ENCODE measurements at regions not wholly inside any gene's neighbourhood (a gene's known extent, or its start where the extent isn't known, plus 50 kb on each side); places are given as distances from the start of the nearest gene placed in this dataset.

DNA sequence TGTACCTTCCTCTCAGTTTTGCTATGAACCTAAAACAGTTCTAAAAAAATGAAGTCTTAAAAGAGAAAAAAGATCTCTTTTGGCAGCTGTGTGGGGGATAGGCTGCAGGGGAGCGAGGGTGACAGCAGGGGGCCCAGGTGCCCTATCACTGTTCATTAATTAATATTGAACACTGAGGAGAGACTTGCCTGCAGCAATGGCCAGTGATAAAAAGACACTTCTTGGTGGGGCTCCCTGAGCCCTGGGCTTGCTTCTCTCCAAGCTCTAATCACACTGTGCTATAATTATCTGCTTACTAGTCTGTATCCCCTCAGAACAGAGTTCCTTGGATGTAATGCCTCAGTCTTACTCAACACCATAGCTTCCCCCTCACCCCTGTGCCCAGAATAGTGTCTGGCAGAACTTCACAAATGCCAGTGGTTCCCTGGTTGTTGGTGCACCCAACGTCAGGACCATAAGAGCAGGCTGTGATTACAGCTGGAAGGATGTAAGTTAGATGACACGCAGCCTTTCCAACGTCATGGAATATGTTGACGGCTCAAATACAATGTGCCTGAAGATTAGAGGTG is 52.0 kb upstream of the IRX6 start:
- no peak for DNase-seq (ENCODE audit: low read depth)

DNA sequence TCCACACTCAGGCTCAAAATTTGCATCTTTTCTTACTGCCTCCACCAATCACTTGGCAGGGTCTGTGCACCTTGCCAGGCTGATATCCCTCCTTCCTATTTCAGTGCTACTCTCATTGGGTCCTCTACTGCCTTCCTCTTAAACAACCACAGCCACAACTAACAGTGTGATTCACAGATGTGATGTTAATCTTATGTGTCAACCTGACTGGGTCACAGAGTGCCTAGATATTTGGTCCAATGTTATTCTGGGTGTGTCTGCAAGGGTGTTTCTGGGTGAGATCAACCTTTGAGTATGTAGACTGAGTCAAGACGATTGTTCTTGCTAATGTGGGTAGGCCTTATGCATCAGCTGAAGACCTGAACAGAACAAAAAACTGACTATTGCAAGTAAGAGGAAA is 51.3 kb upstream of the IRX6 start:
- DNase-seq (ENCODE audit: low read depth): no peak

DNA sequence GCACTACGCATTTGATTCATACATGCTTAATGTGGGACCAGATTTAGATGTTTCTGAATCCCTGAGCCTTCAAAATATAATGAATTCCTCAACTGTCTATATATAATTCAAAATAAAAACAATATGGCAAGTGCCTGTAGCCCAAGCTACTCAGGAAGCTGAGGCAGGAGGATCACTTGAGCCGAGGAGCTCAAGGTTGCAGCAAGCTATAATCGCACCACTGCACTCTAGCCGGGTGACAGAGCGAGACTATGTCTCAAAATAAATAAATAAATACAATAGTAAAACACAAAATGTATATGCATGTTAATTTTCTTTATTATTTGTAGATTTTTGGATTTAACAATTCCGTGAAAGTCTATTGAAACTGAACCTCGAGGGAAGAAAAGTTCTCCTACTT is 50.6 kb upstream of the IRX6 start:
- DNase-seq (ENCODE audit: low read depth): no peak

DNA sequence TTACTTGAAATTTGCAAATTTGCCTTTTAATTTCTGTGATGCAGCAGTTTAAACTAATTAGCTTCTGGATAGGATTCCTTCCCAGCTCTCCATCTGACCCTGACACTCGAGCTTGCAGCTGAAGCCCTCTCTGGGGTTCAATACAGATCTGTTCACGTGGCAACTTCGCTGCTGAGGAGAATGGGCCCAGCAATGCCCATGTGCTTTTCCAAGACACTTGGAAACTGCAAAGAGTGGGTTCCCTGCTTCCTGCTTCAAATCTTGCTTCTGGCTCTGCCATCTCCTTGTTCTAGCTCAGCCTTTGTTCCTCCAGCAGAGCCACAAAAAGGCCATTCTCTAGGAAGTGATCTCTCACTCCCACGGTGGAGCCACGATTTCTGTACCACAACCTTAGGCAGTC is 50.0 kb upstream of the IRX6 start:
- no peak for DNase-seq (ENCODE audit: low read depth)

Measured in GM04503 (cell line).